Epithelial cell of proximal tubule (primary cell): ENCODE measurements at regions not wholly inside any gene's neighbourhood (a gene's known extent, or its start where the extent isn't known, plus 50 kb on each side); places are given as distances from the start of the nearest gene placed in this dataset.
"Not testable (repeated sequence)": the region's sequence is repeated elsewhere in the genome, so short reads cannot be mapped to it uniquely, and the experiment has no call there.

Source experiments
- DNase-seq: peaks from one replicate; pipeline ENCODE4 v3.0.0-alpha.2; 2011; ENCODE audit warnings: low read depth
- H3K4me3 ChIP-seq: 2 replicates; pipeline ENCODE4 v1.5.1; 2011; ENCODE audit warnings: low read depth, mild to moderate bottlenecking, low read length
- CTCF ChIP-seq: conservative IDR thresholded peaks from 2 replicates; pipeline ENCODE4 v1.5.1; 2012; ENCODE audit warnings: low read depth, mild to moderate bottlenecking, low read length

GRCh38 chr6:28632326-28632851, 106.7 kb downstream of the GPX5 start:
- TF ChIP-seq CTCF, result no peak
- DNase-seq, result no peak
- H3K4me3 ChIP-seq, result no peak overlapping the region

- no peak overlapping the region for H3K4me3 ChIP-seq
- no peak for DNase-seq
- no peak for TF ChIP-seq CTCF
Observed at GRCh38 chr6:28633445-28634215, 107.9 kb downstream of the GPX5 start.

GRCh38 chr6:28634411-28634760, 108.7 kb downstream of the GPX5 start:
- no peak for DNase-seq
- H3K4me3 ChIP-seq, result peak overlapping the region; percentile 56

GRCh38 chr6:28634761-28635546, 109.3 kb downstream of the GPX5 start:
- peak overlapping the region; percentile 56 for H3K4me3 ChIP-seq
- DNase-seq, result no peak
- TF ChIP-seq CTCF, result no peak

More at GRCh38 chr6:28634411-28634760, 108.7 kb downstream of the GPX5 start:
- no peak for TF ChIP-seq CTCF

- TF ChIP-seq CTCF, result no peak
- no peak for DNase-seq
- H3K4me3 ChIP-seq, result peak overlapping the region; percentile 56
Observed at GRCh38 chr6:28635547-28636158, 110.0 kb downstream of the GPX5 start.

GRCh38 chr6:28638787-28639430, 113.2 kb downstream of the GPX5 start:
- DNase-seq, result no peak
- H3K4me3 ChIP-seq, result no peak overlapping the region
- no peak for TF ChIP-seq CTCF

- DNase-seq, H3K4me3 ChIP-seq: not testable (repeated sequence)
Observed at GRCh38 chr6:28639445-28640290, 114.0 kb downstream of the GPX5 start.
